ENCODE measurements at regions not wholly inside any gene's neighbourhood (a gene's known extent, or its start where the extent isn't known, plus 50 kb on each side); places are given as distances from the start of the nearest gene placed in this dataset.
A peak's percentile ranks its signal among the peaks of the same experiment; 100 is the strongest.

DNA sequence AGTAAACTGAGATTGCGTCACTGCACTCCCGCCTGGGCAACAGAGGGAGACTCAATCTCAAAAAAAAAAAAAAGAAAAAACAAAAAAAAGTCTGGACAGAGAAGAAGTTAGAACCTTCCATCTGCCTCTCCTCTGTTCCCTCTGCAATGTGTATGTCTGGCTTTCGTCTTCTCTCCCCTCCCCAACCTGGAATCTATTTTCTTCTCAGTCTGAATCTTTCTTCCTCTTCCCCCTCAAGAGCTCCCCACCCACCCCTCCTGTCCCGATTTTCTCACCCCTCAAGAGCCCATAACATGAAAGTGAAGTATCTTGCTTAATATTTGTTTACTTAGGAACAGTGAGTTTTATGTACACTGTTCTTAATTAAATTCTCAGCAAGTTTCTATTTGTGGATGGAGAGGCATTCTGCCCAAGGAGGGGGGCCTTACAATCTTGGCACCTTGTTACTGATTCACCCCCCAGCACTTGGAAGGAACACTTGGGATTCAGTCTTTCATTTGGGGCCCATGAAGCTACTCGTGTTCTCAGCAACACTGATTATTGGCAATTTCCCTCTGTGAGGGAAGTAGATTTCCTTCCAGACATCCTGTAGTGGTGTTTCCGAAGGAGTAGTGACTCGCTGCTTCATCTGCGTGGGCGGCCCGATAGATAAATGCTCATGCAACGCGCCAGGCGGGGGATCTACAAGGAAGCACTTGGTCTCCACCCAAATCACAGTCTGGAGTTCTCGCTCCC lies 69.3 kb upstream of the SRSF6 start:
- 0% methylated on average over 11 of the region's 14 CpGs for WGBS (ENCODE audit: insufficient coverage, low coverage, missing lambda C conversion rate)
- DNase-seq (ENCODE audit: extremely low read depth in 1 of 4, low spot score in 3 of 4) = peak in 1 of 4 experiments; percentile 32
- no peak overlapping the region for H3K9ac ChIP-seq (ENCODE audit: insufficient read depth in 1 of 2, low read depth in 2 of 2, low read length in 2 of 2)
- CTCF ChIA-PET (ENCODE audit: low intra/inter-chr PET ratio) = no interaction called here
- no peak for FAIRE-seq
- H3K4me1 ChIP-seq (replicated peaks in 1 of 2; ENCODE audit: control insufficient read depth in 2 of 2, insufficient read depth in 2 of 2, low read length in 2 of 2) = peaks cover 0 to 7% of the 10 kb centered on the region in 2 experiments; a peak in 2 of 5 replicates
- POLR2A ChIA-PET = interaction anchor here (0.7 kb wide), 1 partner anchor 16 kb away, joined by 3 read pairs; no protein-coding TSS in a partner anchor
- 0 out of 2 replicates have a peak, but pooled peaks cover 4% of the 10 kb centered on the region for H4K20me1 ChIP-seq (replicated peaks; ENCODE audit: control insufficient read depth, insufficient read depth, low read length)
- no peak overlapping the region for H3K27ac ChIP-seq (ENCODE audit: extremely low read depth, low read depth, low read length)
- H3K27me3 ChIP-seq (ENCODE audit: control insufficient read depth in 2 of 2, insufficient read depth in 2 of 2, low read length in 2 of 2) = peaks cover 5 to 24% of the 10 kb centered on the region in 2 experiments; a peak in 4 of 5 replicates
- intact Hi-C loops (cut with micrococcal nuclease) = no loop called here
- TF ChIP-seq EGR1 (conservative IDR thresholded peaks at IDR 0.05) = peak; percentile 86
- TF ChIP-seq RBM15 (IDR thresholded peaks at IDR 0.05; ENCODE audit: insufficient read depth, low read length) = no peak
- BruUV-seq (replicated peaks) = no TSS peak
- in situ Hi-C loops (cut with MboI) = no loop called here
- no peak overlapping the region for H3K4me2 ChIP-seq (ENCODE audit: insufficient read depth, low read length)
- no peak overlapping the region for H3K4me3 ChIP-seq
- H3K79me2 ChIP-seq (ENCODE audit: control insufficient read depth, insufficient read depth, low read length) = no peaks in the 10 kb centered on the region
- H3K9me1 ChIP-seq (ENCODE audit: control insufficient read depth, insufficient read depth, low read length) = no peaks in the 10 kb centered on the region
- no peak for ATAC-seq
- H3K36me3 ChIP-seq (ENCODE audit: control insufficient read depth, insufficient read depth, low read length) = no peaks in the 10 kb centered on the region
- no peak overlapping the region for H2AFZ ChIP-seq (ENCODE audit: low read depth, low read length)
- H3K9me3 ChIP-seq (replicated peaks; ENCODE audit: control insufficient read depth, insufficient read depth, low read depth, low read length) = no peaks in the 10 kb centered on the region

DNA sequence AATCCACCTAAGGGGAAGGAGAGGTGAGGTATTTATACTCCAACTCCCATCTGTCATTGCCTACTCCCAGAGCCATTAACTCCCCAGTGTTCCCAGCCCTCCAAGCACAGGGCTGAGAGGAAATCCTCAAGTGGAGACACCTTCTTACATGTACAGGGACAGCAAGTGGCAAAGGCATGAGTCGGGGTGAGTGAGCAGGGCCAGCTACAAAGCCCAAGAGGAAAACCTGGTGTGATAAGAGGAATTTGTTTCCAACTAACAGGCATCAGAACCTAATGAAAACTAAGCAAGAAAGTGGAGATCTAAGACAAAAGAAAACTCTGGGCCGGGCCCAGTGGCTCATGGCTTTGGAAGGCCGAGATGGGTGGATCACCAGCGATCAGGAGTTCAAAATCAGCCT lies 70.0 kb upstream of the SRSF6 start:
- ATAC-seq (no peak), FAIRE-seq (no peak), DNase-seq (ENCODE audit: extremely low read depth in 1 of 4, low spot score in 3 of 4) (no peak)
- ChIA-PET POLR2A (interaction anchor here (0.6 kb wide), 1 partner anchor 1073 kb away, joined by 3 read pairs; no protein-coding TSS in a partner anchor), CTCF (ENCODE audit: low intra/inter-chr PET ratio) (no interaction called here)
- Histone ChIP-seq H3K9me1 (ENCODE audit: control insufficient read depth, insufficient read depth, low read length) (no peaks in the 10 kb centered on the region), H3K4me1 (replicated peaks in 1 of 2; ENCODE audit: control insufficient read depth in 2 of 2, insufficient read depth in 2 of 2, low read length in 2 of 2) (peaks cover 0 to 7% of the 10 kb centered on the region in 2 experiments; a peak in 2 of 5 replicates), H4K20me1 (replicated peaks; ENCODE audit: control insufficient read depth, insufficient read depth, low read length) (0 out of 2 replicates have a peak, but pooled peaks cover 4% of the 10 kb centered on the region), H3K4me2 (ENCODE audit: insufficient read depth, low read length) (no peak overlapping the region), H3K9ac (ENCODE audit: insufficient read depth in 1 of 2, low read depth in 2 of 2, low read length in 2 of 2) (no peak overlapping the region), H3K27ac (ENCODE audit: extremely low read depth, low read depth, low read length) (no peak overlapping the region), H3K79me2 (ENCODE audit: control insufficient read depth, insufficient read depth, low read length) (no peaks in the 10 kb centered on the region), H3K36me3 (ENCODE audit: control insufficient read depth, insufficient read depth, low read length) (no peaks in the 10 kb centered on the region), H2AFZ (ENCODE audit: low read depth, low read length) (no peak overlapping the region), H3K27me3 (ENCODE audit: control insufficient read depth in 2 of 2, insufficient read depth in 2 of 2, low read length in 2 of 2) (peaks cover 8 to 24% of the 10 kb centered on the region in 2 experiments; a peak in 4 of 5 replicates), H3K9me3 (replicated peaks; ENCODE audit: control insufficient read depth, insufficient read depth, low read depth, low read length) (no peaks in the 10 kb centered on the region), H3K4me3 (no peak overlapping the region)
- no TSS peak for BruUV-seq (replicated peaks)
- 0% methylated on average over 4 of the region's 4 CpGs for WGBS (ENCODE audit: insufficient coverage, low coverage, missing lambda C conversion rate)
- intact Hi-C loops (cut with micrococcal nuclease) (no loop called here), in situ Hi-C loops (cut with MboI) (no loop called here)
- TF ChIP-seq SRF (CRISPR knock-in tag; IDR thresholded peaks at IDR 0.05) = no peak
